ENCODE measurements at regions not wholly inside any gene's neighbourhood (a gene's known extent, or its start where the extent isn't known, plus 50 kb on each side); places are given as distances from the start of the nearest gene placed in this dataset.

DNA sequence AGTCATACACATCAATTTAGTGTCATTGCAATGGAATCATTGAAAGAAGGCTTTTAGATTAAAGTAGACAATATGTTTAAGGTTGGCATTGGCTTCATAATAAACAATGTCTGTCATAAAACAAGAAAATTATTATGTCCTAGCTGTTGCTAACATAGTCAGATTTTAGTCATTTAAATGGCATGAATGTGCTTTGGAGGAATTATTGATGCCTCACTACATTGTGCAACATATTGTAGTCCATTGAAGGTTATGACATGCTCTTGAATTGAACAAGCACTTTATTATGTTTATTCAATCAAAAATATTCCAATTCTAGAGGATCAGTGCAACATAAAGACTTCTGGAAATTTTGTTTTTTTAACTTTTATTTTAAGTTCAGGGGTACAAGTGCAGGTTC is 489.8 kb upstream of the AMOT start:
- TF ChIP-seq, protein P1, sequence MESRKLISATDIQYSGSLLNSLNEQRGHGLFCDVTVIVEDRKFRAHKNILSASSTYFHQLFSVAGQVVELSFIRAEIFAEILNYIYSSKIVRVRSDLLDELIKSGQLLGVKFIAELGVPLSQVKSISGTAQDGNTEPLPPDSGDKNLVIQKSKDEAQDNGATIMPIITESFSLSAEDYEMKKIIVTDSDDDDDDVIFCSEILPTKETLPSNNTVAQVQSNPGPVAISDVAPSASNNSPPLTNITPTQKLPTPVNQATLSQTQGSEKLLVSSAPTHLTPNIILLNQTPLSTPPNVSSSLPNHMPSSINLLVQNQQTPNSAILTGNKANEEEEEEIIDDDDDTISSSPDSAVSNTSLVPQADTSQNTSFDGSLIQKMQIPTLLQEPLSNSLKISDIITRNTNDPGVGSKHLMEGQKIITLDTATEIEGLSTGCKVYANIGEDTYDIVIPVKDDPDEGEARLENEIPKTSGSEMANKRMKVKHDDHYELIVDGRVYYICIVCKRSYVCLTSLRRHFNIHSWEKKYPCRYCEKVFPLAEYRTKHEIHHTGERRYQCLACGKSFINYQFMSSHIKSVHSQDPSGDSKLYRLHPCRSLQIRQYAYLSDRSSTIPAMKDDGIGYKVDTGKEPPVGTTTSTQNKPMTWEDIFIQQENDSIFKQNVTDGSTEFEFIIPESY (CRISPR knock-in tag; IDR thresholded peaks at IDR 0.05), result no peak
- TF ChIP-seq, protein P2, sequence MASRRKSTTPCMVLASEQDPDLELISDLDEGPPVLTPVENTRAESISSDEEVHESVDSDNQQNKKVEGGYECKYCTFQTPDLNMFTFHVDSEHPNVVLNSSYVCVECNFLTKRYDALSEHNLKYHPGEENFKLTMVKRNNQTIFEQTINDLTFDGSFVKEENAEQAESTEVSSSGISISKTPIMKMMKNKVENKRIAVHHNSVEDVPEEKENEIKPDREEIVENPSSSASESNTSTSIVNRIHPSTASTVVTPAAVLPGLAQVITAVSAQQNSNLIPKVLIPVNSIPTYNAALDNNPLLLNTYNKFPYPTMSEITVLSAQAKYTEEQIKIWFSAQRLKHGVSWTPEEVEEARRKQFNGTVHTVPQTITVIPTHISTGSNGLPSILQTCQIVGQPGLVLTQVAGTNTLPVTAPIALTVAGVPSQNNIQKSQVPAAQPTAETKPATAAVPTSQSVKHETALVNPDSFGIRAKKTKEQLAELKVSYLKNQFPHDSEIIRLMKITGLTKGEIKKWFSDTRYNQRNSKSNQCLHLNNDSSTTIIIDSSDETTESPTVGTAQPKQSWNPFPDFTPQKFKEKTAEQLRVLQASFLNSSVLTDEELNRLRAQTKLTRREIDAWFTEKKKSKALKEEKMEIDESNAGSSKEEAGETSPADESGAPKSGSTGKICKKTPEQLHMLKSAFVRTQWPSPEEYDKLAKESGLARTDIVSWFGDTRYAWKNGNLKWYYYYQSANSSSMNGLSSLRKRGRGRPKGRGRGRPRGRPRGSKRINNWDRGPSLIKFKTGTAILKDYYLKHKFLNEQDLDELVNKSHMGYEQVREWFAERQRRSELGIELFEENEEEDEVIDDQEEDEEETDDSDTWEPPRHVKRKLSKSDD (CRISPR knock-in tag; IDR thresholded peaks at IDR 0.05; ENCODE audit: low read depth), result no peak
- no peak for TF ChIP-seq POLR2A (IDR thresholded peaks at IDR 0.05; ENCODE audit: insufficient read depth in 1 of 2, low read depth in 2 of 2, low read length in 2 of 2)
- no peak for TF ChIP-seq MAFF (IDR thresholded peaks at IDR 0.05; ENCODE audit: low read depth, low read length)
- TF ChIP-seq SPEN (CRISPR knock-in tag; IDR thresholded peaks at IDR 0.05; ENCODE audit: low read depth), result no peak
- no peak for TF ChIP-seq ESRRA (CRISPR knock-in tag; IDR thresholded peaks at IDR 0.05; ENCODE audit: low read depth)
